ENCODE measurements at regions not wholly inside any gene's neighbourhood (a gene's known extent, or its start where the extent isn't known, plus 50 kb on each side); places are given as distances from the start of the nearest gene placed in this dataset.

DNA sequence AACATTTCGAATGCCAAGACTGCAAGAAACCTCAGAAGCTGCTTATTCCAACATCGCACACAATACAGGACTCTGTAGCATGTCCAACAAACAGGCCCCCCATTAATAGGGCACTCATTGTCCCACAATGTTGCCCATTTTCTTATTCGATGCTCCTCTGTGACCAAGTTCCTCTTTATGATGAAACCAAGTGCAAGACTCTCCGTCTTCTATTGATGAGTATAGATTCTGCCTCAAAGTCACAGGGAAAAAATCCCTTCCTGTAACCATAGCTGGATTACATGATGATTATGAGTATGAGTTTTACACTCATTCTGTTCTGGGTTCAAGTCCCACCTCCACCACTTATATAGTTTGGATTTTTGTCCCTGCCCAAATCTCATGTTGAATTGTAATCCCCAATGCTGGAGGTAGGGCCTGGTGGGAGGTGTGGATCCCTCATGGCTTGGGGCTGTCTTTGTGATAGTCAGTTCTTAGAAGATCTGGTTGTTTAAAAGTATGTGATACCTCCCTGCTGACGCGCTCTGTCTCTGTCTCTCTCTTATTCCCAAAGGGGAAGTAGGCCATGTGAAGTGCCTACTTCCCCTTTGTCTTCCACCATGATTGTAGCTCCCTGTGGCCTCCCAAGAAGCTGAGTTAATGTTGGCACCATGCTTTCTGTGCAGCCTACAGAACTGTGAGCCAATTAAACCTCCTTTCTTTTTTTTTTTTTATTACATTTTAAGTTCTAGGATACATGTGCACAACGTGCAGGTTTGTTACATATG is 148.7 kb downstream of the OSR1 start:
- no peak for DNase-seq
- no peak overlapping the region for H3K27ac Mint-ChIP-seq
- H3K9me3 Mint-ChIP-seq, result peaks cover 5% of the 10 kb centered on the region
- H3K4me3 Mint-ChIP-seq, result no peak overlapping the region
- no peaks in the 10 kb centered on the region for H3K4me1 Mint-ChIP-seq
- no peaks in the 10 kb centered on the region for H3K36me3 Mint-ChIP-seq (ENCODE audit: low read depth)
- TF ChIP-seq, protein P1, sequence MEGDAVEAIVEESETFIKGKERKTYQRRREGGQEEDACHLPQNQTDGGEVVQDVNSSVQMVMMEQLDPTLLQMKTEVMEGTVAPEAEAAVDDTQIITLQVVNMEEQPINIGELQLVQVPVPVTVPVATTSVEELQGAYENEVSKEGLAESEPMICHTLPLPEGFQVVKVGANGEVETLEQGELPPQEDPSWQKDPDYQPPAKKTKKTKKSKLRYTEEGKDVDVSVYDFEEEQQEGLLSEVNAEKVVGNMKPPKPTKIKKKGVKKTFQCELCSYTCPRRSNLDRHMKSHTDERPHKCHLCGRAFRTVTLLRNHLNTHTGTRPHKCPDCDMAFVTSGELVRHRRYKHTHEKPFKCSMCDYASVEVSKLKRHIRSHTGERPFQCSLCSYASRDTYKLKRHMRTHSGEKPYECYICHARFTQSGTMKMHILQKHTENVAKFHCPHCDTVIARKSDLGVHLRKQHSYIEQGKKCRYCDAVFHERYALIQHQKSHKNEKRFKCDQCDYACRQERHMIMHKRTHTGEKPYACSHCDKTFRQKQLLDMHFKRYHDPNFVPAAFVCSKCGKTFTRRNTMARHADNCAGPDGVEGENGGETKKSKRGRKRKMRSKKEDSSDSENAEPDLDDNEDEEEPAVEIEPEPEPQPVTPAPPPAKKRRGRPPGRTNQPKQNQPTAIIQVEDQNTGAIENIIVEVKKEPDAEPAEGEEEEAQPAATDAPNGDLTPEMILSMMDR (IDR thresholded peaks at IDR 0.05), result no peak
- peaks cover 4% of the 10 kb centered on the region for H3K27me3 Mint-ChIP-seq (ENCODE audit: low read depth, poor library complexity)

DNA sequence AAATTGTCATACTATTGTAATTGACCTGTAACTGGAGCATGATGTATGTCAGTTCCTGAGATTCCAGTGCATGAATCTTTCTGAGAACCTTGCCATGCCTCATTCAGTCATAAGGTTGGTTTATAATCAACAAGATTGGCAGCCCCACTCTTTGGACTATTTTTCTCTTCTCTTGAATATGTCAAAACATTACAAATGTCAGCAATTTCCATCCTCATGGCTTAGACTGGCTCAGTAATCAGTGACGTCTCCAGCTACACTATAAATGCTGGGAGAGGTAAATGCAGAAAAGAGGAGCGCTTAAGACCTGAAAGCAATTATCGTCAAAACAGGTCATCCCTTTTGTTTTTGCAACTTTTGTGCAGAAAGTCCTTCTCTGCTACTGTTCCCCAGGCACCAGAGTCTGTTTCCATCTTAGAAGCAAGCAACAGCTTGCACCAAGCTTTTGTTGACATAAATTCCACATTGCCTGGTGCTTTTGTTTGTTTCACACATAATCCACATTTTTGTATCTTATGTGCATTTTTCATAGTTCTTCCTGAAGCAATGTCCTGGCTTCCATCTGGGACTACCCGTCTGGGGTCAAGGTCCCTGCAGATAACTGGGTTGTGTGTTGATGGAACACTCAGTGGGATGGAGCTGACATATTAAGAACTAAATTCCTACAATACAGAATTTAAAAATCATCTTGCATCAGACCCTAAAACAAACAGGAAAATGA is 149.8 kb downstream of the OSR1 start:
- Mint-ChIP-seq H3K9me3 (peaks cover 5% of the 10 kb centered on the region), H3K27me3 (ENCODE audit: low read depth, poor library complexity) (peaks cover 4% of the 10 kb centered on the region), H3K27ac (no peak overlapping the region), H3K4me3 (no peak overlapping the region), H3K36me3 (ENCODE audit: low read depth) (no peaks in the 10 kb centered on the region), H3K4me1 (peaks cover 7% of the 10 kb centered on the region)
- TF ChIP-seq, protein P1 (IDR thresholded peaks at IDR 0.05), result no peak
- DNase-seq, result no peak

DNA sequence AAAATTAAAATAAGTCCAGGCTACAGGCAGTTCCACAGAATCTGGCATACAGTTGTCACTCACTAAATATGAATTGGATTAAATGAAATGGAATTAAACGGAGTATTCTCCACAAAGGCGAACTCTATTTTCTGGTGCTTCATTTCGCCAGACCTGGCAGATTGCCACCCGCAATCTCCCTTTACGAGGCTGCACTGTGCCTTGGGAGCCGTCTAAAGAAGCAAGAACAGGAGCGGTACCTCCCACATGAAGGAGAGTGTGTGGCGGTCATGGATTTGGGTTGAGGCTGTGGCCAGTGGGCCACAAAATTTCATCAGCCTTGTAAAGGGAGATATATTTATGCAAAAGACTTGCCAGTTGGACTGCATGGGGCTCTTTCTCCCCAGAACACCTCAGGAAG is 151.0 kb downstream of the OSR1 start:
- H3K4me1 Mint-ChIP-seq, result peaks cover 9% of the 10 kb centered on the region
- no peak for DNase-seq
- H3K27me3 Mint-ChIP-seq (ENCODE audit: low read depth, poor library complexity), result no peaks in the 10 kb centered on the region
- H3K27ac Mint-ChIP-seq, result no peak overlapping the region
- TF ChIP-seq, protein P1 (IDR thresholded peaks at IDR 0.05), result no peak
- H3K9me3 Mint-ChIP-seq, result peaks cover 5% of the 10 kb centered on the region
- H3K36me3 Mint-ChIP-seq (ENCODE audit: low read depth), result no peaks in the 10 kb centered on the region
- H3K4me3 Mint-ChIP-seq, result no peak overlapping the region

DNA sequence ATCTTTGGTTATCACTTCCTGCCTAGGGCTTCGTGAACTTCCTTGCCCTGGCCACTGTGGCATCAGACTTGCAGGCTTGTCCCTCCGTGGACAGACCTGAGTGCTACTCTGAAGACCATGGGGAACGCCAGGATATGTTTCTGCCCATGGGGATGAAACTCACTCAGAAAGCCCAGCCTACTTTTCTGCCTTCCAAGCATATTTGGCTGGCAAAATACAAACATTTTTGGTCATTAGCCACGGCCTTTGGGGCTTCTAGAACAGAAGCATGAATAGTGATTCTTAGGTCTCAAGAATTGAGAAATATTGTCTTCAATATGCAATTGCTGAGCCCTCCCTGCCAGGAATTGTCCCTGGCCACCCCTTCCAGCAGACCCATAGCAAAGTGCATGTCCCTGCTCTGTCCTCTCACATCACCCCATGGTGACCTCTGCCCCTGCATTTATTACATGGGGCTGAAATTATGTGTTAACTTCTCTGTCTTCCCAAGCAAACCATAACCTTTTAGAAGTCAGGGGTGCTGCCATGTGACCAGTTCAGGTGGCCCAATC is 152.4 kb downstream of the OSR1 start:
- no peak for DNase-seq
- Mint-ChIP-seq H3K9me3 (peaks cover under 1% of the 10 kb centered on the region), H3K4me1 (peaks cover 15% of the 10 kb centered on the region), H3K27ac (no peak overlapping the region), H3K36me3 (ENCODE audit: low read depth) (no peaks in the 10 kb centered on the region), H3K27me3 (ENCODE audit: low read depth, poor library complexity) (no peaks in the 10 kb centered on the region), H3K4me3 (no peak overlapping the region)
- TF ChIP-seq, protein P1 (IDR thresholded peaks at IDR 0.05), result no peak

DNA sequence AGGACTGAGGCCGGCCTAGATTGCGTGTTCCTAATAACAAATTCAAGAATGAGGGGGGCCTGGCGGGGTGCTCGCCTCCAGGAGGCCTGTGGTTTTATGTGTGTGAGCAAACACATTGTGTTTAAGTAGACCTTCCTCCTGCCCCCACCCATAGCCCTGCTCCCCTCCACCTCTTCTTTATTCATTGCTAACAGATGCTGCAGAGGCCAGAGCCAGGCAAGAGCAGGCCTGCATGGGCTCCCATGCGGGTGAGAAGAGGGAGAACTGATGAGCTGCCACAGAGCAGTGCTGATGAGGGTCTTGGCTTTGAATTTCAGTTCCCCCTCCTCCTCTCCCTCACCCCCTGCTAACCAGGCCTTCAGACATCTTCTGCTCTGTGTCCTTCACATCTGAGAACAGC is 154.6 kb downstream of the OSR1 start:
- TF ChIP-seq, protein P1 (IDR thresholded peaks at IDR 0.05), result no peak
- DNase-seq, result no peak
- Mint-ChIP-seq H3K4me1 (peaks cover 16% of the 10 kb centered on the region), H3K9me3 (no peaks in the 10 kb centered on the region), H3K27ac (peak overlapping the region; percentile 18), H3K36me3 (ENCODE audit: low read depth) (no peaks in the 10 kb centered on the region), H3K27me3 (ENCODE audit: low read depth, poor library complexity) (no peaks in the 10 kb centered on the region), H3K4me3 (no peak overlapping the region)

All from nephron progenitor cell (in vitro differentiated cells).